NCI-H345 treated with DMSO at 0.1 percent for 48 hours (cell line): ENCODE measurements at regions not wholly inside any gene's neighbourhood (a gene's known extent, or its start where the extent isn't known, plus 50 kb on each side); places are given as distances from the start of the nearest gene placed in this dataset.
"Not testable (repeated sequence)": the region's sequence is repeated elsewhere in the genome, so short reads cannot be mapped to it uniquely, and the experiment has no call there.

Source experiments
- DNase-seq: peaks from one replicate; lab custom pipeline; 2025; ENCODE audit not compliant: unreplicated experiment; lab: John Stamatoyannopoulos, UW

GRCh38 chr12:59357811-59358210, 238.0 kb upstream of the SLC16A7 start:
- DNase-seq: no peak

DNA sequence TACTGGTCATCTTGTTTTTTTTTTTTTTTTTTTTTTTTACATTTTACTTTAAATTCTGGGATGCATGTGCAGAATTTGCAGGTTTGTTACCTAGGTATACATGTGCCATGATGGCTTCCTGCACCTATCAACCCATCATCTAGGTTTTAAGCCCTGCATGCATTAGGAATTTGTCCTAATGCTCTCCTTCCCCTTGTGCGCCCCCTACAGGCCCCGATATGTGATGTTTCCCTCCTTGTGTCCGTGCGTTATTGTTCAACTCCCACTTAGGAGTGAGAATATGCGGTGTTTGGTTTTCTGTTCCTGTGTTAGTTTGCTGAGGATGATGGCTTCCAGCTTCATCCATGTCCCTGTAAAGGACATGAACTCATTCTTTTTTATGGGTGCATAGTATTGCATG, 249.6 kb upstream of the SLC16A7 start:
- DNase-seq: not testable (repeated sequence)

DNA sequence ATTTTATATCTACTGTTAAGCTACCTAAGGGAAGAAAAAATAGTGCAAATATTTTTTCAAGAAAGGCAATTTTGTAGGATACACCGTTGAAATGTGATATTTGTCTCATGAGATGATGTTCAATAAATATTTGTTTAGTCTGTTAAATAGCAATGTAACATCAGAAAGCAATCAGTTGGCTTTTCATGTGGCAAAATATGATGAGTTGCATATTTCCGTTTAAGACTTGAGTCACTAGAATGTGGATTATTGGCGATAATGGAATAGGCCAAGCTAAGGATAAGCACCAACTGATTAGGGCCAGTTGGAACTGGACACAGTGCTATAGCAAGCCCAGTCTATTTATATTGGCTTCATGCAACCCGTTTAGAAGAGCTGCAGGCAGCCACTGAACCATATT, 250.4 kb upstream of the SLC16A7 start:
- DNase-seq: no peak

DNA sequence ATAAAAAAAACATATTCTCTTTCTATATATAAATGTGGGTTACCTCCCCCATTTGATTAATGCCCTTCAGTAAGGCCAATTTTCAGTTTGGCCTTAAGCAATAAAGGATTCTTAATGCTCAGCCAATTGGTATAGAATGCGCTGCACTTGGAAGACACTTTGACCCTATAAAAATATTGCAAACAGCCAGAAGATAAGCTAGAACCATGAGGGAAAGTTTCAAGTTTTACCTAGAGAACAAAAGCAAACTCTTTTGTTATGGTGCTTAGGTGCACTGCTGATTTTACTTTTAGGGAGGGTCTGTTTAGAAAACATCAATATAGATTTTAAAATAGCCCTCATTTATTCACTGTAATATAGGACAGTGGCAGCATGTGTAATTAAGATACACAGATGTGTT, 251.6 kb upstream of the SLC16A7 start:
- DNase-seq: no peak

GRCh38 chr12:59329462-59329861, 266.4 kb upstream of the SLC16A7 start:
- DNase-seq: no peak

GRCh38 chr12:59328395-59329075, 267.3 kb upstream of the SLC16A7 start:
- DNase-seq: not testable (repeated sequence)

DNA sequence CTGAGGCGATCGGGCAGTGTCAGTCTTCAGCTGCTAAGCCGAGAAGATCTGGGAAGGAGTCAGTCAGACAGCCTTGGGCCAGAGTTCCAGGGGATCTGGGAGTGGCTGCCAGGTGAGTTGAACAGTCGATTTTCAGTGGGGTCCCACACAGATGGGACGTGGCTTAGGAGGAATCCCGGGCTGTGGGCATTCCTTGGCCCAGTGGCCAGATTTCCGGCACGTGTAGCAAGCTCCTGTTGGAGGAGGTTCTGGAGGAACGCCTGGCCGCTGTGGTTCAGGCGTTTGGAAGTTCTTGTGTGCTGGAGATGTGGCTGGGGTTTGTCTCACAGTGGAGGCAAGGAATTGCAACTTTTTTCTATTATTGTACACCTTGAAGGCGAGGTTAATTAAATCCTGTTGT, 269.4 kb upstream of the SLC16A7 start:
- not testable (repeated sequence) for DNase-seq

DNA sequence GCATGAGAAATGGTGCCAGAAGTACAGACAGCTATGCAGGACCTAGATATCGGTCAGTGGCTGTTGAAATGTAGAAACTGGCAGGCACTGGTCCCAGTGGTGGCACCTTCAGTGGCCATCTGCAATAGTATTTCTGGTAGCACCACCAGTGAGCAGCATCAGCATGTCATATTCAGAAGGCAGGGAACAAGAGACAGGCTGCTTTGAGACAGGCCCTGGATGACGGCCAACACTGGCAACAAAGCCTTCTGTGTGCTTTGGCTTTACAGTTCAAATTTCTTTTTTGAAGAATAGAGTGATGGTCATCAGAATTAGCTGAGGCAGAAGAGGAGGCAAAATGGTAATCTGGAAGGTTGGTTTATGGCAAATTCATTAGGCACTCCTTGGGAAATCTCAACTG, 273.4 kb upstream of the SLC16A7 start:
- no peak for DNase-seq

DNA sequence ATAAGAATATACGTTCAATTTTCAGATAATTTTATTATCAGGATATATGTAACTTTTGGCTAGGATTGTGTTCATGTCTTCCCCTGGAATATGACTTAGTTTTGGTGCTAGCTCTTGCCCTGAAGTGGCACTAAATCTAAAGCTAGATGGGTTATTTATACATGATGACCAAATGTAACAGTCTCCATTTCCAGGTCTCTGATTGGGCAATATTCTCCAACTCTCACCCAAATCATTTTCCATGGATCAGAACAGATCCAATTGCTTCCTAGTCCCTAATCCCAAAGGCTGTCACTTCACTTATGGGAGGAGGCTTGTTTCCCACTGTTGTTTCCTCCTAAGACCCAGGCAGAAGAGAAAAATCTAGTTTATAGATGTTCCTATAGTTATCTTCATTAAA, 274.6 kb upstream of the SLC16A7 start:
- no peak for DNase-seq

DNA sequence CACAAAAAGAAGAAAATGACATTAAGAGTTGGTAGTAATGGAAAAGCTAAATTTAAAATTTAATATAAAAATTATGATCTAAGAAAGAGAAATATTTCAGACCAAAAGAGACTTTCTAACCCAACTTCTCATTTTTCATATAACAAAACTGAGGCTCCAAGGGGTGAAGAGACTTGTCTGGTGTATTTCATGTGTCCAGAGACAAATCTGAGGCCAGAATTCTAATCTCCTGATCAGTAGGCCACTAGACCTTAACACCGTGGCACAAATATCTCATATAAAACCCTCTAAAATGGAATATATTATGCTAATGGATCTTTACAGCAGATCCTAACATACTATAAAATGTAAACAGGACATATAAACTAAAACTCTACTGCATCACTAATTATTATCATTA, 275.7 kb upstream of the SLC16A7 start:
- DNase-seq: no peak

DNA sequence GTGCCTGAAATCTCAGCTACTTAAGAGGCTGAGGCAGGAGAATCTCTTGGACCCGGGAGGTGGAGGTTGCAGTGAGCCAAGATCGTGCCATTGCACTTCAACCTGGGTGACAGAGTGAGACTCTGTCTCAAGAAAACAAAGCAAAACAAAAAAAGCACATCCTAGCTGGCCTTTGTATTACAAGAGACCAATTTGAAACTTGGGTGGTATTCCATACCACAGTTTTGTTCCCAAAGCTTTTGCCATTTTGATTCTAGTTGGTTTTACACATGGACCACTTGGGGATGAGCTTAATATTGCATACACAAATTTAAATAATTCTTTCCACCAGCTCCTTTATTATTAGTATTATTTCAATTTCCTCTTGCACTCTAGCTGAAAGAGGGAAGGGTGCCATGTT, 276.9 kb upstream of the SLC16A7 start:
- DNase-seq: no peak

DNA sequence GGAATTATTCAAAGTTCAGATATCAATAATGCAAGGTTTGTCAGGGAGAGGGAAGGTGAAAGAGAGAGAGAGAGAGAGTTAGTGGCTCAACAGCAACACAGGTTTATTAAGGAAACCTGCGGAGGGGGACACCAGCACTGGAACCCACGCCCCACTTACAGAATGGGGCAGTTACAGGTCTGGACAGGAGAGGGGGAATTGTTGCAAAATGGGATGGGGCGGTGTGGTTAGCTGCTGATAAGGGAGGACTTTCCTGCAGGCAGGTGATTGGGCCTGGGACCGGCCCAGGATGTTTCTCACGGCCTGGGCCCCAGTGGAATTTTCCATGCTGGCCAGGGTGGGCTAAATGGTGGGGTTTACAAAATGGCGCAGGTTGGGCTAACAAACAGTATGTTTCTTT, 278.2 kb upstream of the SLC16A7 start:
- DNase-seq: no peak

- no peak for DNase-seq
These were observed 278.9 kb upstream of the SLC16A7 start for GRCh38 chr12:59316938-59317337.

DNA sequence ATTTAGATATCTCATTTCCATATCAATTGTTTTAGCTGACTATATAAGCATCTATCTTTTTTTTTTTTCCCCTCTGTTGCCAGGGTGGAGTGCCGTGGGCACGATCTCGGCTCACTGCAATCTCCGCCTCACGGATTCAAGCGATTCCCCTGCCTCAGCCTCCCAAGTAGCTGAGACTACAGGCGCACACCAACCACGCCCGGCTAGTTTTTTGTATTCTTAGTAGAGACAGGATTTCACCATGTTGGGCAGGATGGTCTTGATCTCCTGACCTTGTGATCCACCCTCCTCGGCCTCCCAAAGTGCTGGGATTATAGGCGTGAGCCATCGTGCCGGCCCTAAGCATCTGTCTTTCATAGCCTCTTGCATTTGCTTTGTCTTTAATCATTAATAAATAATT, 279.5 kb upstream of the SLC16A7 start:
- not testable (repeated sequence) for DNase-seq

DNA sequence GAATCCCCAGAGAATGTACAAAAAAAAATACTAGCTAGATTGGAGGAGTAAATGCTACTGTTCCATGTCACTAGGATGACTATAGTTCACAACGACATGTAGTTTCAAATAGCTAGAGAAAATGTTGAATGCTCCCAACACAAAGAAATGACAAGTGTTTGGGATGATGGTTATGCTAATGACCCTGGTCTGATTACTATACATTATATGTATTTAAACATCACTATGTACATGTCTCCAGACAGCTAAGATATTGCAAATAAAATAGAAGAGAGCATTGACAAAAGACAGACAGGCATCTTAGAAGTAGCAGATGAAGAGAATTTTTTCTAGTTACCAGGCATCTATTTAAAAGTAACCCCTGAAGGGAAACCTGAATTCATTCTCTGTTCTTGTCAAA, 281.6 kb upstream of the SLC16A7 start:
- no peak for DNase-seq

DNA sequence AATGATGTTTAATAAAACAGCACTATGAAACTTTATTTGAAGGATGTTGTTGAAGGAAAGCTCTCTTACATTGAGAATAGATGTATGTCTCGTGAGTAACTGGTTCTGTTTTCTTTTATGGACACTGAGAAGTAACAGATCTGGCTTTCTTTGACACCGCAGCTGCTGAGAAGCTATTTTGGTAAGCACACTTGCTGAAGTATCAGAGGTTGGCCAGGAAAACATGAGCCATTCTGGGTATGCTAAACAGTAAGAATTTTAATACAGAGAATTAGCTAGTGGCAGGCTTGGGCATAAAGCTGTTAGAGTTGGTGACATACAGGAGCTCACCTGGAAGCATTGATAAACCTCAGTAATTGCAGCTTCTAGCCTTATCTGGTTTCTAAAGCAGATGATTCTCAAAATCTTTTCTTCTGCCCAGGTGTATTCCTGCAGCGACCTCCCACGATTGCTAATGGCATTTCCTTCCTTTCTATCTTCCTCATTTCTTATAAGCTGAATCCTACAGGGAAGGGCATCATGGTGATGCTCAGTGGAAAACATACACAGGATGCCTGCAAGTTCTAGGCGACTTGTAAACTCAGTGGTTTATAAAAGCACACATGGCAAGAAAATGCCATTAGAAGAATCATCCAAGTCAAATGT, 291.6 kb upstream of the SLC16A7 start:
- DNase-seq: no peak

DNA sequence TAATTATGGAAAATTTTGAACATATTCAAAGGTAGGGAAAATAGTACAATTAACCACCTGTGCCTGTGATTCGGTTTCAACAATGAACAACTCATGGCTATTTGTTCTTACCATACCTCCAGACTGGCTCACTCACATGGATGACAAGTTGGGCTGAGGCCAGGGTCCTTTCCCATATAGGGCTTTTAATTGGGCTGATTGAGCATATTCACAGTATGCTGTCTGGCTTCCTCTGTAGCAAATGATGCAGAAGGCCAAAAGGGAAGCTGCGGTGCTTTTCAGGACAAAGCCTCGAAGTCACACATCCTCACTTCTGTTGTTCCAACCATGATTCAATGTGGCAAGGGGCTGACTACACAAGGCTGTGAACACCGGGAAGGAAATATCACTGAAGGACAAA, 297.5 kb upstream of the SLC16A7 start:
- no peak for DNase-seq

DNA sequence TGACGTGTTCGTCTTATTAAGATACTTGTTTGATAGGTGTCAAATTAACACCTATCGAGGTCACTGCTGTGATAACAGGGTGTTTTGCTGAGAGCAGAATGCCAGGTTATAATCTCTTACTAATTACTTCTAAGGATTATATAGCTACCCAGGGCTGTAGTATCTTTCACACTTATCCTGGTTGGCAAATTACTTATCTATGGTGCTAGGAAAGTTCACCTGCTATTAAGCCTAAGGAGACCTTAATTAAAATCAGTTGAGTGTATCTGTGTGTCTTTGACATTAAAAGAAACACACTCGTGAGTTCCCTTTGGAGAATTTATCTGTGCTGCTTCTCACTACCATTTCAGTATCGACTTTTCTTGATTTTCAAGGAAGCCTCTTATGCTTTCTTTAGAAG, 301.6 kb upstream of the SLC16A7 start:
- DNase-seq: no peak

GRCh38 chr12:59282999-59283398, 312.8 kb upstream of the SLC16A7 start:
- peak; percentile 5 for DNase-seq

DNA sequence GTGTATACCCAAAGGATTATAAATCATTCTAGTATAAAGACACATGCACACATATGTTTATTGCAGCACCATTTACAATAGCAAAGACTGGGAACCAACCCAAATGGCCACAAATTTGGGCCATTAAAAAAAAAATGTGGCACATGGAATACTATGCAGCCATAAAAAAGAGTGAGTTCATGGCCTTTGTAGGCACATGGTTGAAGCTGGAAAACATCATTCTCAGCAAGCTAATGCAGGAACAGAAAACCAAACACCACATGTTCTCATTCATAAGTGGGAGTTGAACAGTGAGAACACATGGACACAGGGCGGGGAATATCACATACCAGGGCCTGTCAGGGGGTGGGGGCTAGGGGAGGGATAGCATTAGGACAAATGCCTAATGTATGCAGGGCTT, 322.3 kb upstream of the SLC16A7 start:
- not testable (repeated sequence) for DNase-seq

- DNase-seq: no peak
These were observed 327.5 kb upstream of the SLC16A7 start for GRCh38 chr12:59268295-59268809.

DNA sequence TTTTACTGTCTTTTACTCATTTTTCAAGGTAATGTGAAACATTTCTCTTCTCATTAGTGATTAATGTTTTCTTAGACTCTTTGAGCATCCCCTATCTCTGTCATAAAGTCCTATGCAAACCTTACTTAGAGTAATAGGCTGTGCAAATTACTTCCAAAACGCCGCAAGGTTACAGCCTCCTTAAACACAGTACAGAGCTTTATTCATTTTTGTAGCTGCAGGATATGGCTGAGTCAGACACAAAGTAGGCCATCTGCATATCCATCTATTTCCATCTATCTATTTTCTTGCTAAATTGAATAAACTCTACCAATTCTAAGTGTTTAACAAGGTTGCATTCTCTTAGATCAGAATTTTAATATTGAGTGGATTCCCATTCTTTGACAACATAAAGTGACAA, 335.6 kb upstream of the SLC16A7 start:
- DNase-seq: no peak

DNA sequence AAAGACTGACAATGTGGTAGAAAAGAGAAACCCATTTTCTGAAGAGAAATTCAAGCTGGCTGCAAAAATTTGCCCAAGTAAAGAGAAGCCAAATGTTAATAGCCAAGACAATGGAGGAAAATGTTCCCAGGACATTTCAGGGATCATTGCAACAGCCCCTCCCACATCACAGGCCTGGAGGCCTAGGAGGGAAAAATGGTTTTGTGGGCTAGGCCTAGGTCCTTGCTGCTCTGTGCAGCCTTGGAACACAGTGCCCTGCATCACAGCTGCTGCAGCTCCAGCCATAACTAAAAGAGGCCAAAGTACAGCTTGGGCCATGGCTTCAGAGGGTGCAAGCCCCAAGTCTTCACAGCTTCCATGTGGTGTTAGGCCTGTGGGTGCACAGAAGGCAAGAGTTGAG, 332.4 kb upstream of the LRIG3 start:
- no peak for DNase-seq
